Renal pelvis (tissue), 1 donor: ENCODE measurements at regions not wholly inside any gene's neighbourhood (a gene's known extent, or its start where the extent isn't known, plus 50 kb on each side); places are given as distances from the start of the nearest gene placed in this dataset.
"Not testable (repeated sequence)": the region's sequence is repeated elsewhere in the genome, so short reads cannot be mapped to it uniquely, and the experiment has no call there.

Source experiments
- DNase-seq: peaks from one replicate; pipeline ENCODE4 v3.0.0-alpha.2; 2013

GRCh38 chr5:36782612-36783011, 94.0 kb upstream of the NIPBL start:
- DNase-seq = not testable (repeated sequence)

GRCh38 chr5:36786448-36787012, 90.0 kb upstream of the NIPBL start:
- no peak for DNase-seq

- DNase-seq = no peak
Measured at GRCh38 chr5:36787365-36788093, 89.0 kb upstream of the NIPBL start.

- no peak for DNase-seq
Measured at GRCh38 chr5:36790847-36791246, 85.7 kb upstream of the NIPBL start.

GRCh38 chr5:36792560-36793180, 83.9 kb upstream of the NIPBL start:
- no peak for DNase-seq

- DNase-seq = no peak
Measured at GRCh38 chr5:36795366-36795765, 81.2 kb upstream of the NIPBL start.

- DNase-seq = no peak
Measured at GRCh38 chr5:36796155-36796554, 80.4 kb upstream of the NIPBL start.

- no peak for DNase-seq
Measured at GRCh38 chr5:36801523-36801922, 75.0 kb upstream of the NIPBL start.

GRCh38 chr5:36802187-36802586, 74.4 kb upstream of the NIPBL start:
- no peak for DNase-seq

- DNase-seq = not testable (repeated sequence)
Measured at GRCh38 chr5:36813249-36813648, 63.3 kb upstream of the NIPBL start.

- DNase-seq = no peak
Measured at GRCh38 chr5:36815871-36816270, 60.7 kb upstream of the NIPBL start.

GRCh38 chr5:36820900-36821299, 55.7 kb upstream of the NIPBL start:
- no peak for DNase-seq

GRCh38 chr5:36826694-36827093, 49.9 kb upstream of the NIPBL start:
- DNase-seq = no peak
